HepG2 (cell line): ENCODE measurements at regions not wholly inside any gene's neighbourhood (a gene's known extent, or its start where the extent isn't known, plus 50 kb on each side); places are given as distances from the start of the nearest gene placed in this dataset.

Source experiments
- ATAC-seq: fragments of 200-7000 bp; cut with Tn5 transposase; 3 replicates; pipeline ENCODE4 v1.9.1; 2020; ENCODE audit warnings: mild to moderate bottlenecking, moderate library complexity
- BruUV-seq: library from RNA; stranded (reverse); fragments of 400-500 nt; replicated peaks from 2 replicates; lab custom pipeline; 2021; lab: Mats Ljungman, UMichigan
- CTCF ChIA-PET: fragments of 300-600 bp; formaldehyde crosslinking; extraction: SDS; loops from one replicate; lab custom pipeline; 2021; ENCODE audit warnings: low total read pairs, inconsistent platforms, low intra/inter-chr PET ratio; lab: Yijun Ruan, JAX
- POLR2A ChIA-PET: fragments of 350-600 bp; sonication (Branson Sonifier 250); formaldehyde crosslinking; loops from one replicate; lab custom pipeline; 2020; ENCODE audit warnings: antibody characterized with exemption, inconsistent platforms; lab: Yijun Ruan, JAX
- DNase-seq: peaks from one replicate; pipeline ENCODE4 v3.0.0-alpha.2; 2015; ENCODE audit warnings: low spot score
- FAIRE-seq: peaks from 3 replicates; lab custom pipeline; 2011; peaks lifted over from hg19 to GRCh38; lab: Jason Lieb, UNC
- H2AFZ ChIP-seq: one replicate; pipeline ENCODE4 v1.6.1; 2011; ENCODE audit warnings: low read length, inconsistent platforms
- H3K27ac ChIP-seq: fragments of 300-600 bp; 3 replicates; pipeline ENCODE4 v1.8.0; 2011; ENCODE audit warnings: mixed run types, mild to moderate bottlenecking, mixed read lengths, low read length, inconsistent platforms; ENCODE audit not compliant: insufficient read depth; ENCODE audit errors: extremely low read length
- H3K27me3 ChIP-seq, 2 experiments: fragments of 200-600 bp in 1 of 2; 2 replicates in 1 of 2; 3 replicates in 1 of 2; pipeline versions ENCODE4 v1.6.0 to v1.8.0; 2011; ENCODE audit warnings: low read length in 2 of 2, mild to moderate bottlenecking in 2 of 2, moderate library complexity in 2 of 2, inconsistent platforms in 1 of 2; ENCODE audit not compliant: insufficient read depth in 2 of 2, control insufficient read depth in 1 of 2
- H3K36me3 ChIP-seq, 2 experiments: fragments of 200-600 bp in 1 of 2; replicated peaks in 1 of 2; 2 replicates in 1 of 2; 3 replicates in 1 of 2; pipeline versions ENCODE4 v1.5.1 to v1.8.0; 2011; ENCODE audit warnings: low read length in 2 of 2, inconsistent platforms in 1 of 2; ENCODE audit not compliant: insufficient read depth in 2 of 2, control insufficient read depth in 1 of 2
- H3K4me1 ChIP-seq: 2 replicates; pipeline ENCODE4 v1.5.1; 2012; ENCODE audit warnings: low read length, inconsistent platforms; ENCODE audit not compliant: insufficient read depth
- H3K4me2 ChIP-seq: 2 replicates; pipeline ENCODE4 v1.6.0; 2011; ENCODE audit warnings: low read depth, low read length, inconsistent platforms
- H3K4me3 ChIP-seq, 3 experiments: fragments of 200-600 bp in 1 of 3; sonication (generic), shearing (Covaris generic) in 1 of 3; replicated peaks in 1 of 3; 2 replicates each; pipeline ENCODE4 v1.5.1; 2011 to 2016; ENCODE audit warnings: low read length in 3 of 3, inconsistent platforms in 2 of 3, low read depth in 2 of 3, mild to moderate bottlenecking in 2 of 3, control low read depth in 1 of 3, mixed read lengths in 1 of 3; ENCODE audit not compliant: insufficient read depth in 1 of 3
- H3K79me2 ChIP-seq: one replicate; pipeline ENCODE4 v1.6.1; 2011; ENCODE audit warnings: low read length, inconsistent platforms; ENCODE audit not compliant: insufficient read depth
- H3K9ac ChIP-seq: 2 replicates; pipeline ENCODE4 v1.6.0; 2011; ENCODE audit warnings: mild to moderate bottlenecking, low read depth, low read length, inconsistent platforms; ENCODE audit not compliant: insufficient read depth
- H3K9me3 ChIP-seq: 2 replicates; pipeline ENCODE4 v1.5.1; 2012; ENCODE audit warnings: mild to moderate bottlenecking, low read length
- H4K20me1 ChIP-seq: 2 replicates; pipeline ENCODE4 v1.6.0; 2011; ENCODE audit warnings: inconsistent platforms, mild to moderate bottlenecking, low read length, moderate library complexity; ENCODE audit not compliant: insufficient read depth
- CBX2 ChIP-seq, 2 experiments: fragments of 200-600 bp in 1 of 2; sonication (generic); formaldehyde crosslinking in 1 of 2; IDR thresholded peaks; 2 replicates each; pipeline versions ENCODE4 v1.7.0 to v1.8.1; 2018 to 2022; ENCODE audit warnings: low read depth in 2 of 2, low read length in 1 of 2, mild to moderate bottlenecking in 1 of 2, missing genetic modification reagents in 1 of 2
- CCDC6 ChIP-seq: sonication (generic); formaldehyde crosslinking; IDR thresholded peaks from 2 replicates; pipeline ENCODE4 v1.8.1; 2022; ENCODE audit warnings: mild to moderate bottlenecking, missing genetic modification reagents, moderate library complexity
- GABPB1 ChIP-seq: IDR thresholded peaks from 2 replicates; pipeline ENCODE4 v1.6.1; 2016; ENCODE audit warnings: mild to moderate bottlenecking, missing genetic modification reagents, moderate library complexity, missing compliant biosample characterization
- NCOA1 ChIP-seq: sonication (generic); formaldehyde crosslinking; IDR thresholded peaks from 2 replicates; pipeline ENCODE4 v1.9.0; 2021; ENCODE audit warnings: missing genetic modification reagents
- NFE2L1 ChIP-seq: sonication (generic); formaldehyde crosslinking; IDR thresholded peaks from 2 replicates; pipeline ENCODE4 v1.4.0; 2020; ENCODE audit warnings: missing genetic modification reagents, mild to moderate bottlenecking, borderline replicate concordance
- NR2C2 ChIP-seq: sonication (generic); formaldehyde crosslinking; IDR thresholded peaks from 2 replicates; pipeline ENCODE4 v1.4.0; 2020; ENCODE audit warnings: missing genetic modification reagents, mild to moderate bottlenecking, moderate library complexity, borderline replicate concordance
- SMAD9 ChIP-seq: sonication (generic); formaldehyde crosslinking; IDR thresholded peaks from 2 replicates; pipeline ENCODE4 v1.5.1; 2020; ENCODE audit warnings: mild to moderate bottlenecking, missing genetic modification reagents
- TEAD3 ChIP-seq: optimal IDR thresholded peaks from 2 replicates; pipeline ENCODE3; 2016; ENCODE audit warnings: borderline replicate concordance
- ZNF20 ChIP-seq: sonication (generic); formaldehyde crosslinking; IDR thresholded peaks from 2 replicates; pipeline ENCODE4 v1.4.0; 2020; ENCODE audit warnings: mild to moderate bottlenecking, moderate library complexity, missing genetic modification reagents
- ZNF224 ChIP-seq: sonication (generic); formaldehyde crosslinking; IDR thresholded peaks from 2 replicates; pipeline ENCODE4 v1.5.0; 2020; ENCODE audit warnings: mild to moderate bottlenecking, missing genetic modification reagents
- ZNF230 ChIP-seq: sonication (generic); formaldehyde crosslinking; IDR thresholded peaks from 2 replicates; pipeline ENCODE4 v1.4.0; 2020; ENCODE audit warnings: mild to moderate bottlenecking, missing genetic modification reagents
- ZNF335 ChIP-seq: sonication (generic); formaldehyde crosslinking; IDR thresholded peaks from 2 replicates; pipeline ENCODE4 v1.4.0; 2020; ENCODE audit warnings: missing genetic modification reagents
- ZNF451 ChIP-seq: sonication (generic); formaldehyde crosslinking; IDR thresholded peaks from 2 replicates; pipeline ENCODE4 v1.5.0; 2020; ENCODE audit warnings: mild to moderate bottlenecking, missing genetic modification reagents
- ZNF501 ChIP-seq: sonication (generic); formaldehyde crosslinking; IDR thresholded peaks from 2 replicates; pipeline ENCODE4 v1.5.1; 2020; ENCODE audit warnings: mild to moderate bottlenecking, moderate library complexity, missing genetic modification reagents
- ZNF737 ChIP-seq: sonication (generic); formaldehyde crosslinking; IDR thresholded peaks from 2 replicates; pipeline ENCODE4 v1.5.0; 2020; ENCODE audit warnings: missing genetic modification reagents, mild to moderate bottlenecking, borderline replicate concordance
- ZNF891 ChIP-seq: sonication (generic); formaldehyde crosslinking; IDR thresholded peaks from 2 replicates; pipeline ENCODE4 v1.5.0; 2020; ENCODE audit warnings: mild to moderate bottlenecking, missing genetic modification reagents
- ZSCAN31 ChIP-seq: sonication (generic); formaldehyde crosslinking; IDR thresholded peaks from 2 replicates; pipeline ENCODE4 v1.5.0; 2020; ENCODE audit warnings: low read depth, mild to moderate bottlenecking, missing genetic modification reagents
- WGBS: methylation state at CpG from one replicate; pipeline ENCODE4 v1.1.6; 2017; ENCODE audit warnings: low lambda C conversion rate; 5-methylcytosine and 5-hydroxymethylcytosine counted together
- in situ Hi-C: cut with HindIII; loops from 2 replicates; pipeline ENCODE4 v1.10.0; 2017; ENCODE audit warnings: low pct_unique_long_range_greater_than_20kb; ENCODE audit not compliant: extremely low pct_ligation_motif_present
- intact Hi-C: fragments of 100-400 bp; cut with micrococcal nuclease; formaldehyde crosslinking; loops from one replicate; pipeline ENCODE4 v1.10.0; 2022; ENCODE audit not compliant: unreplicated experiment
- TF ChIP-seq, protein P1 (sequence below): sonication (generic); formaldehyde crosslinking; IDR thresholded peaks from 2 replicates; pipeline ENCODE4 v1.5.0; 2020; ENCODE audit warnings: missing genetic modification reagents

DNA sequence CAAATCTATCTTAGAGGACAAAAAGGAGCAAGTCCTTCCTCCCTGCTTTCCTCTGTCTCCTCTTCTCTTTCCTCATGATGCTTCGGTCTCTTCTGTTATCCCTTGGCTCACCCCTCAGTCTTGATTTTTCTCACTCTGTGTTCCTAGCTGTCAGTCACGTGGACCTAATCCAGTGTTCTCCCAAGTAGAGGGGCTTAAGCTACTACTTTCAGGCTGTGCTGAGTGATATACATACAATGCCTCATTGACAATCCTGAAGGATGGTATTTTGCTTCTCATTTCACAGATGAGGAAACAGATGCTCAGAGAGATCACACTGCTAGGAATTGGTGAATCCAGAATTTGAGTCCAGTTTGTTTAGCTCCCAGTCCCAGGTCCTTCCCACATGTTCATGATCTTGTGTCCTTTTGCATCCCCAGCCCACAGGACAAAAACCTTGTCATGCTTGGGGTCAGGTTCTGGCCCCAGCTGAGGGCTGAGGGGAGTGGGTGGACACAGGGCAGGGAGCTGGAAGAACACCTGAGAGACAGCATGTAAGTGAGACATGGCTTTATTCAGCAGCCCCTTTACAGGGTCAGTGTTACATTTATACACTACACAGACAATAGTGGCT lies 50.5 kb upstream of the KMT2E start:
- H2AFZ ChIP-seq, result no peak overlapping the region
- POLR2A ChIA-PET, result interaction anchor here (0.8 to 0.9 kb wide), 3 partner anchors 20 to 52 kb away, joined by 3 to 4 read pairs (median 3); no protein-coding TSS in a partner anchor
- CTCF ChIA-PET, result no interaction called here
- H3K27ac ChIP-seq, result peak overlapping the region; percentile 20
- H3K4me3 ChIP-seq, result no peak overlapping the region; a peak in 1 of 6 replicates
- no peaks in the 10 kb centered on the region for H4K20me1 ChIP-seq
- 76% methylated on average over 2 of the region's 2 CpGs for WGBS
- H3K27me3 ChIP-seq, result no peaks in the 10 kb centered on the region
- intact Hi-C loops (no loop called here), in situ Hi-C loops (no loop called here)
- ATAC-seq (no peak; the same call in 2 of the 3 replicates), FAIRE-seq (no peak), DNase-seq (no peak)
- TF ChIP-seq ZSCAN31 (no peak), ZNF20 (CRISPR knock-in tag) (no peak), ZNF230 (CRISPR knock-in tag) (no peak), NCOA1 (CRISPR knock-in tag) (no peak), ZNF501 (CRISPR knock-in tag) (0 out of 2 replicates have a peak, but pooled peaks have one; percentile 8), SMAD9 (no peak), TEAD3 (peak; percentile 47), ZNF335 (CRISPR knock-in tag) (no peak), ZNF737 (CRISPR knock-in tag) (no peak), NFE2L1 (CRISPR knock-in tag) (no peak), CBX2 (IDR thresholded peaks at IDR 0.05; ENCODE audit: low read depth, low read length) (no peak), CBX2 (CRISPR knock-in tag; IDR thresholded peaks at IDR 0.05; ENCODE audit: low read depth) (no peak), ZNF224 (CRISPR knock-in tag) (no peak), ZNF451 (CRISPR knock-in tag) (no peak), GABPB1 (CRISPR knock-in tag) (0 out of 2 replicates have a peak, but pooled peaks have one; percentile 14), CCDC6 (CRISPR knock-in tag) (no peak), NR2C2 (CRISPR knock-in tag) (no peak), ZNF891 (no peak)
- TF ChIP-seq, protein P1, sequence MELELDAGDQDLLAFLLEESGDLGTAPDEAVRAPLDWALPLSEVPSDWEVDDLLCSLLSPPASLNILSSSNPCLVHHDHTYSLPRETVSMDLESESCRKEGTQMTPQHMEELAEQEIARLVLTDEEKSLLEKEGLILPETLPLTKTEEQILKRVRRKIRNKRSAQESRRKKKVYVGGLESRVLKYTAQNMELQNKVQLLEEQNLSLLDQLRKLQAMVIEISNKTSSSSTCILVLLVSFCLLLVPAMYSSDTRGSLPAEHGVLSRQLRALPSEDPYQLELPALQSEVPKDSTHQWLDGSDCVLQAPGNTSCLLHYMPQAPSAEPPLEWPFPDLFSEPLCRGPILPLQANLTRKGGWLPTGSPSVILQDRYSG (CRISPR knock-in tag), result no peak
- peaks cover 27% of the 10 kb centered on the region for H3K4me1 ChIP-seq
- no peaks in the 10 kb centered on the region for H3K9me3 ChIP-seq
- peak overlapping the region; percentile 48; the same call in 1 of the 2 replicates for H3K9ac ChIP-seq
- H3K79me2 ChIP-seq, result no peaks in the 10 kb centered on the region
- no peaks in the 10 kb centered on the region for H3K36me3 ChIP-seq
- peak overlapping the region; percentile 35; the same call in 1 of the 2 replicates for H3K4me2 ChIP-seq
- TSS peak; percentile 86 for BruUV-seq
